CD4-positive, alpha-beta T cell treated with Interleukin-21 for 1 hour (primary cell): ENCODE measurements at regions not wholly inside any gene's neighbourhood (a gene's known extent, or its start where the extent isn't known, plus 50 kb on each side); places are given as distances from the start of the nearest gene placed in this dataset.

Experiments
- DNase-seq: peaks from one replicate; pipeline ENCODE4 v3.0.0-alpha.2; 2020

- DNase-seq: no peak
These were observed 185.5 kb downstream of the MYCN start for GRCh38 chr2:16125614-16126516.

GRCh38 chr2:16124881-16125613, 184.7 kb downstream of the MYCN start:
- DNase-seq: no peak

- DNase-seq: no peak
These were observed 183.8 kb downstream of the MYCN start for GRCh38 chr2:16123856-16124780.

- DNase-seq: no peak
These were observed 183.1 kb downstream of the MYCN start for GRCh38 chr2:16123421-16123820.

- DNase-seq: no peak
These were observed 182.2 kb downstream of the MYCN start for GRCh38 chr2:16122556-16122955.

- DNase-seq: no peak
These were observed 181.6 kb downstream of the MYCN start for GRCh38 chr2:16121986-16122390.

GRCh38 chr2:16121231-16121985, 181.1 kb downstream of the MYCN start:
- no peak for DNase-seq

- no peak for DNase-seq
These were observed 180.3 kb downstream of the MYCN start for GRCh38 chr2:16120591-16121180.

- no peak for DNase-seq
These were observed 179.4 kb downstream of the MYCN start for GRCh38 chr2:16119741-16120140.

GRCh38 chr2:16118611-16119590, 178.6 kb downstream of the MYCN start:
- DNase-seq: no peak

GRCh38 chr2:16117791-16118610, 177.7 kb downstream of the MYCN start:
- DNase-seq: no peak

GRCh38 chr2:16117021-16117700, 176.8 kb downstream of the MYCN start:
- DNase-seq: no peak

GRCh38 chr2:16115881-16116830, 175.8 kb downstream of the MYCN start:
- no peak for DNase-seq

GRCh38 chr2:16115291-16115690, 174.9 kb downstream of the MYCN start:
- DNase-seq: no peak

GRCh38 chr2:16114836-16115235, 174.5 kb downstream of the MYCN start:
- DNase-seq: no peak

- no peak for DNase-seq
These were observed 173.7 kb downstream of the MYCN start for GRCh38 chr2:16114070-16114469.

- DNase-seq: no peak
These were observed 173.2 kb downstream of the MYCN start for GRCh38 chr2:16113568-16113967.
